Sigmoid colon (tissue), 4 donors: ENCODE measurements at regions not wholly inside any gene's neighbourhood (a gene's known extent, or its start where the extent isn't known, plus 50 kb on each side); places are given as distances from the start of the nearest gene placed in this dataset.

Experiments used
- POLR2A ChIP-seq, 2 donors: fragments of 450-650 bp; IDR thresholded peaks; one replicate each; pipeline ENCODE4 v1.6.1; 2016; ENCODE audit warnings: antibody characterized with exemption in 2 of 2, mild to moderate bottlenecking in 2 of 2, moderate library complexity in 2 of 2
- POLR2AphosphoS5 ChIP-seq, 4 donors: sonication (generic); formaldehyde crosslinking; IDR thresholded peaks; one replicate each; pipeline ENCODE4 v1.6.1; 2017; ENCODE audit warnings: antibody characterized with exemption in 4 of 4
- TF ChIP-seq, protein P1 (sequence below), 4 experiments: fragments of 450-650 bp in 3 of 4; fragments of 200-600 bp in 1 of 4; IDR thresholded peaks; one replicate each; pipeline ENCODE4 v1.5.1; 2016 to 2019; ENCODE audit warnings: antibody characterized with exemption in 4 of 4, mild to moderate bottlenecking in 3 of 4, moderate library complexity in 2 of 4

DNA sequence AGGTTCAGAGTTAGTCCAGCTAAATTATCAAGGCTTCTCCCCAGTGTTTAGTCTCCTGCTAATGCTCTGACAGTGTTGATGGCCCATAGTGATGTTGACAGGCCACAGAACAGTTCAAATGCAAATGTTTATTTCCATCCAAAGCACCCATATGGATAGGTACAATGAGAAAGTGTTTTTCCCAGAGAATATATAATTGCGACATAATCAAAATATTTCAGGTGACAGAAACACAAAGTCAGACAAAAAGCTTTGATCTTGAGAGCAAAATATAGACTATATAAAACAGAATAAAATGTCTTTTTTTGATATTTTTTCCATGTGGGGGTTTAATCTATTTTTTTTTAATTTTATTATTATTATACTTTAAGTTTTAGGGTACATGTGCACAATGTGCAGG, 642.3 kb upstream of the SEMA3D start:
- TF ChIP-seq, protein P1, sequence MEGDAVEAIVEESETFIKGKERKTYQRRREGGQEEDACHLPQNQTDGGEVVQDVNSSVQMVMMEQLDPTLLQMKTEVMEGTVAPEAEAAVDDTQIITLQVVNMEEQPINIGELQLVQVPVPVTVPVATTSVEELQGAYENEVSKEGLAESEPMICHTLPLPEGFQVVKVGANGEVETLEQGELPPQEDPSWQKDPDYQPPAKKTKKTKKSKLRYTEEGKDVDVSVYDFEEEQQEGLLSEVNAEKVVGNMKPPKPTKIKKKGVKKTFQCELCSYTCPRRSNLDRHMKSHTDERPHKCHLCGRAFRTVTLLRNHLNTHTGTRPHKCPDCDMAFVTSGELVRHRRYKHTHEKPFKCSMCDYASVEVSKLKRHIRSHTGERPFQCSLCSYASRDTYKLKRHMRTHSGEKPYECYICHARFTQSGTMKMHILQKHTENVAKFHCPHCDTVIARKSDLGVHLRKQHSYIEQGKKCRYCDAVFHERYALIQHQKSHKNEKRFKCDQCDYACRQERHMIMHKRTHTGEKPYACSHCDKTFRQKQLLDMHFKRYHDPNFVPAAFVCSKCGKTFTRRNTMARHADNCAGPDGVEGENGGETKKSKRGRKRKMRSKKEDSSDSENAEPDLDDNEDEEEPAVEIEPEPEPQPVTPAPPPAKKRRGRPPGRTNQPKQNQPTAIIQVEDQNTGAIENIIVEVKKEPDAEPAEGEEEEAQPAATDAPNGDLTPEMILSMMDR (IDR thresholded peaks at IDR 0.05): no peak
- TF ChIP-seq POLR2AphosphoS5 (IDR thresholded peaks at IDR 0.05) (no peak), POLR2A (IDR thresholded peaks at IDR 0.05) (no peak)
